Hepatocyte (in vitro differentiated cells): ENCODE measurements at regions not wholly inside any gene's neighbourhood (a gene's known extent, or its start where the extent isn't known, plus 50 kb on each side); places are given as distances from the start of the nearest gene placed in this dataset.
"Not testable (repeated sequence)": the region's sequence is repeated elsewhere in the genome, so short reads cannot be mapped to it uniquely, and the experiment has no call there.

ENCODE experiments used
- DNase-seq: peaks from one replicate; pipeline ENCODE4 v3.0.0-alpha.2; 2016; ENCODE audit warnings: low spot score
- H2AFZ ChIP-seq: fragments of 200-600 bp; sonication (generic); 2 replicates; pipeline ENCODE4 v1.6.0; 2016; ENCODE audit warnings: antibody characterized with exemption, mild to moderate bottlenecking
- H3K27ac ChIP-seq: fragments of 200-600 bp; sonication (generic); 2 replicates; pipeline ENCODE4 v1.5.1; 2016; ENCODE audit warnings: mild to moderate bottlenecking
- H3K27me3 ChIP-seq: fragments of 200-600 bp; sonication (generic); 2 replicates; pipeline ENCODE4 v1.6.1; 2016
- H3K36me3 ChIP-seq: fragments of 200-600 bp; sonication (generic); replicated peaks from 2 replicates; pipeline ENCODE4 v1.5.1; 2016; ENCODE audit warnings: low read depth; ENCODE audit not compliant: insufficient read depth
- H3K4me1 ChIP-seq: fragments of 200-600 bp; sonication (generic); 2 replicates; pipeline ENCODE4 v1.5.1; 2016; ENCODE audit warnings: mild to moderate bottlenecking, moderate library complexity; ENCODE audit not compliant: insufficient read depth
- H3K4me2 ChIP-seq: fragments of 200-600 bp; sonication (generic); 2 replicates; pipeline ENCODE4 v1.6.0; 2016
- H3K4me3 ChIP-seq: fragments of 200-600 bp; sonication (generic); 2 replicates; pipeline ENCODE4 v1.5.1; 2016; ENCODE audit warnings: mild to moderate bottlenecking
- H3K79me2 ChIP-seq: fragments of 200-600 bp; sonication (generic); 2 replicates; pipeline ENCODE4 v1.6.0; 2017; ENCODE audit warnings: mild to moderate bottlenecking
- H3K9me2 ChIP-seq: fragments of 200-600 bp; sonication (generic); replicated peaks from 2 replicates; pipeline ENCODE4 v1.6.0; 2017; ENCODE audit warnings: mild to moderate bottlenecking; ENCODE audit not compliant: insufficient read depth
- H3K9me3 ChIP-seq: fragments of 200-600 bp; sonication (generic); 2 replicates; pipeline ENCODE4 v1.5.1; 2016; ENCODE audit warnings: low read depth, mild to moderate bottlenecking
- H4K20me1 ChIP-seq: fragments of 200-600 bp; sonication (generic); 2 replicates; pipeline ENCODE4 v1.6.0; 2016; ENCODE audit warnings: mild to moderate bottlenecking; ENCODE audit not compliant: insufficient read depth, poor library complexity, severe bottlenecking
- CTCF ChIP-seq: fragments of 200-600 bp; sonication (generic); IDR thresholded peaks from 2 replicates; pipeline ENCODE4 v1.5.1; 2016; ENCODE audit warnings: antibody characterized with exemption, mild to moderate bottlenecking; ENCODE audit not compliant: poor library complexity
- EZH2 ChIP-seq: fragments of 200-600 bp; sonication (generic); IDR thresholded peaks from 2 replicates; pipeline ENCODE4 v1.6.1; 2016; ENCODE audit warnings: antibody characterized with exemption, mild to moderate bottlenecking, borderline replicate concordance
- EZH2phosphoT487 ChIP-seq: fragments of 200-600 bp; sonication (generic); IDR thresholded peaks from one replicate; pipeline ENCODE4 v1.6.1; 2018; ENCODE audit warnings: antibody characterized with exemption, mild to moderate bottlenecking, low read depth, moderate library complexity; ENCODE audit not compliant: unreplicated experiment, severe bottlenecking
- WGBS: methylation state at CpG from one replicate; pipeline ENCODE4 v1.1.6; 2016; ENCODE audit warnings: low lambda C conversion rate; ENCODE audit errors: missing lambda C conversion rate; 5-methylcytosine and 5-hydroxymethylcytosine counted together

GRCh38 chr21:21897275-21897883 lies 899.2 kb downstream of the NCAM2 start:
- H3K9me3 ChIP-seq, result no peaks in the 10 kb centered on the region
- no peaks in the 10 kb centered on the region for H3K79me2 ChIP-seq
- no peak overlapping the region for H3K27ac ChIP-seq
- H3K4me1 ChIP-seq, result no peaks in the 10 kb centered on the region
- no peak overlapping the region for H3K4me2 ChIP-seq
- H3K9me2 ChIP-seq, result no peaks in the 10 kb centered on the region
- no peaks in the 10 kb centered on the region for H4K20me1 ChIP-seq
- H3K4me3 ChIP-seq, result no peak overlapping the region
- no peak overlapping the region for H2AFZ ChIP-seq
- DNase-seq, result no peak
- WGBS, result 56% methylated on average over 2 of the region's 2 CpGs
- no peaks in the 10 kb centered on the region for H3K27me3 ChIP-seq
- TF ChIP-seq EZH2phosphoT487 (no peak), EZH2 (no peak), CTCF (no peak)
- no peaks in the 10 kb centered on the region for H3K36me3 ChIP-seq

GRCh38 chr21:21898801-21899200 lies 900.6 kb downstream of the NCAM2 start:
- Histone ChIP-seq H3K79me2 (no peaks in the 10 kb centered on the region), H3K27ac (no peak overlapping the region), H3K36me3 (no peaks in the 10 kb centered on the region), H3K4me2 (no peak overlapping the region), H3K4me3 (no peak overlapping the region), H3K4me1 (no peaks in the 10 kb centered on the region), H3K9me2 (no peaks in the 10 kb centered on the region), H3K27me3 (no peaks in the 10 kb centered on the region), H3K9me3 (no peaks in the 10 kb centered on the region), H4K20me1 (no peaks in the 10 kb centered on the region), H2AFZ (no peak overlapping the region)
- no peak for TF ChIP-seq CTCF
- no peak for TF ChIP-seq EZH2
- no peak for TF ChIP-seq EZH2phosphoT487
- WGBS, result 96% methylated on average over 1 of the region's 1 CpG
- DNase-seq, result no peak

- H4K20me1 ChIP-seq, H3K4me3 ChIP-seq, H3K27me3 ChIP-seq, H3K9me2 ChIP-seq, H3K4me2 ChIP-seq, H3K9me3 ChIP-seq, H3K79me2 ChIP-seq, H3K4me1 ChIP-seq, H3K36me3 ChIP-seq, H2AFZ ChIP-seq, H3K27ac ChIP-seq, DNase-seq: not testable (repeated sequence)
- 95% methylated on average over 28 of the region's 28 CpGs for WGBS
Observed at GRCh38 chr21:21902416-21902815, 904.2 kb downstream of the NCAM2 start.

- Histone ChIP-seq H3K79me2 (no peaks in the 10 kb centered on the region), H3K9me2 (no peaks in the 10 kb centered on the region), H3K4me2 (no peak overlapping the region), H3K9me3 (no peaks in the 10 kb centered on the region), H3K36me3 (no peaks in the 10 kb centered on the region), H3K4me1 (no peaks in the 10 kb centered on the region), H3K27ac (no peak overlapping the region), H3K4me3 (no peak overlapping the region), H2AFZ (no peak overlapping the region), H3K27me3 (no peaks in the 10 kb centered on the region), H4K20me1 (no peaks in the 10 kb centered on the region)
- no peak for TF ChIP-seq CTCF
- TF ChIP-seq EZH2phosphoT487, result no peak
- TF ChIP-seq EZH2, result no peak
- 85% methylated on average over 3 of the region's 3 CpGs for WGBS
- DNase-seq, result no peak
Observed at GRCh38 chr21:21907271-21907670, 909.1 kb downstream of the NCAM2 start.
